HG03354 (cell line): ENCODE measurements at regions not wholly inside any gene's neighbourhood (a gene's known extent, or its start where the extent isn't known, plus 50 kb on each side); places are given as distances from the start of the nearest gene placed in this dataset.

Experiments used
- ATAC-seq: cut with Tn5 transposase; IDR thresholded peaks from one replicate; pipeline ENCODE4 v1.9.1; 2021; ENCODE audit warnings: mild to moderate bottlenecking; ENCODE audit not compliant: unreplicated experiment, poor library complexity, severe bottlenecking

DNA sequence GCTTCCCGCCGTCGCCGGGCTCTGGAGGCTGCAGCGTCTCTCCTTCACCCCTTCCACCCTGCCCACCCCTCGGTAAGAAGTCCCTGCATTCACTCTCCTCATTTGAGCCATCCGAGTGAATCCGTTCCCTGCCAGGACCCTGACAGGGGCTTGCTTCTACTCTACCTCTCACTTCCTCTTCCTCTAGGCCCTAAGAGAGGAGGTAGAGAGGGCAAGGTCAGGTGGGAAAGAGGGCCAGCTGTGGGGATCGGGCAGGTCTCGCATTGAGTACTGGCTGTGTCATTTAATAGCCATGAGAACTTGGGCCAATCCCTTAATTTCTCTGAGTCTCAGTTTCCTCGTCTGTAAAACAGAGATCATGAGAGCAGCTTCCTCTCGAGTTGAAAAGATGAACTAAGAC is 283.6 kb downstream of the UACA start:
- peak; percentile 35 for ATAC-seq

GRCh38 chr15:70479056-70479455 is 284.3 kb downstream of the UACA start:
- no peak for ATAC-seq

- ATAC-seq: peak; percentile 54
Measured at GRCh38 chr15:70478251-70478990, 284.9 kb downstream of the UACA start.

DNA sequence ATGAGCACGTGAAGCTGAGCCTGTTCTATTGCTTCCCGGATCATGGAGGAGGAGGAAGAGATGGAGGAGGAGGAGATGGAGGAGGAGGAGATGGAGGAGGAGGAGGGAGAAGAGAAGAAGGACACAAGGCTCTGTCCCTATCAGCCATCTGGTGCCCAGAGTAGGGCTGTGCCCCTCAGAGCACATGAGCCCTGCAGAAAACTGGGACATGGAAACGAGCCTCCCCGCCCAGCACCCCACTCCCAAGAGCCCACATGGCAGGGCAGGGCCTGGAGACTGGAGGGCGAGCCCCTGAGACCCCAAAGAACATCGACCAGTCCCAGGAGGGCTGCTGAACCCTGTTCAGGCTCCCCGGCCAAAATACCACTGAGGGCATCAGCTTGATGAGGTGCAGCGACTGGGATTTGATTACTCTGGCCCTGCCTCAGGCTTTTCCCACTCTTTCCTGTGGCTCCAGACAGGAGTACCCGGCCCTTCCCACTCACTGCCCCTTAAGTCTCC is 285.6 kb downstream of the UACA start:
- ATAC-seq: no peak

GRCh38 chr15:70476441-70476840 is 286.9 kb downstream of the UACA start:
- no peak for ATAC-seq

DNA sequence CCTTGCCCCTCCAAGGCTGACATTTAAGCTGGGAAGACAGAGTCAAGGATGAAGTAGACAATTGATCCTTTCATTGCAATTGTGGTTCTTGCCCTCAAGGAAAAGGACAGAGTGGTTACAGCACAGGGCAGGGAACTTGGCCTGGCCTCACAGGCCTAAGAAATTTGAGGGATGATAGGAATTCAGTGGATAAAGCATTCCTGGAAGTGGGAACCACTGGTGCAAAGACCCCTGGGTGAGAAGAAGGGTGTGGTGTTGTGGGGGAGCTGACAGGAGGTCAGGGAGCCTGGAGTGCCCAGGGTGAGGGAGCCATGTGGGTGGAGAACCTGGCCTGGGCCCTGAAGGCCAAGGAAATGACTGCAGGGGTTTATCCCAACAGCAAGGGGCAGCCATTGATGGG is 287.4 kb downstream of the UACA start:
- ATAC-seq: no peak

GRCh38 chr15:70475407-70475781 is 288.0 kb downstream of the UACA start:
- ATAC-seq: no peak

DNA sequence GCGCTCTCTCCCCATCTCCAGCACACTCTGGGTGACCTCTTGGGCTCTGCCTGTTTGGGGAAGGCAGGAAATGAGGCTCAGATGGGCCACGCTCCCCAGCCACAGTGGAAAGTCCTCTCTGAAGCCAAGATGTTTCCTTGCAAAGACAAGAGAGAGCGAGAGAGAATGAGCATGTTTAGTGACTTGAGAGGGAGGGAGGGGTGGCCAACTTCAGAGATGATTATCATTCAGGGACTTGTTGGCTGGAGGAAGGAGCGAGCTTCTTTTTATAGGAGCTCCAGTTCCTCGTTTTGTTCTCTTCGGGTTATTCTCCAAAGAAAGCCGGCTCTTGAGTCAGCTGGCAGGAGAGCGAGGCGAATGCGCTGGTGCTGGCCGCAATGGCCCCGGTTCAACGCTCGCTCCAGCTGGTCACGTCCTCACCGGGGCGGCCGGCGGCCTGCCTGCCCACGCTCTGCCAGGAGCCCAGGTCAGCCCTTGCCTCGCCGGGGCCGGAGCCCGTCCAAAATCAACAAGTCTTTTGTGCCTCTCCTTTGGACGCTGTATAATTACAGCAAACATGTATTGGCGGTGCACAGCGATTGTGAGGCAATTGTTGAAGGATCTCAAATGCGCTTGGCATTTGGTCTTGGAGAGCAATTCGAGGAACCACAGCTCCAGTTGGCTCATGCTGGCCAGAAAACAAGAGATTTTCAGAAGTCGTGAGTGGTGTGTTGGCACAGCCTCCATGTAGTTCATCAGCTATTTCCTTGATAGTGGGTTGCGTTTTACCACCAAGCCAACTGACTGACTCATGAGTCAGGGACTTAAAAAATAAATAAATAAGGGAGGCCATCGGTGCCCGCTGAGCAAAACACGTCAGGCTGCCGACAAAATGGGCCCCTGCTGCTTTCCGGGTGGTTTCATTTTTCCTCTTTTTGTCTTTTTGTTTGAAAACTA is 288.6 kb downstream of the UACA start:
- no peak for ATAC-seq

- ATAC-seq: no peak
Measured at GRCh38 chr15:70473581-70474370, 289.6 kb downstream of the UACA start.

- no peak for ATAC-seq
Measured at GRCh38 chr15:70471517-70471916, 291.8 kb downstream of the UACA start.

- no peak for ATAC-seq
Measured at GRCh38 chr15:70470556-70471191, 292.7 kb downstream of the UACA start.

DNA sequence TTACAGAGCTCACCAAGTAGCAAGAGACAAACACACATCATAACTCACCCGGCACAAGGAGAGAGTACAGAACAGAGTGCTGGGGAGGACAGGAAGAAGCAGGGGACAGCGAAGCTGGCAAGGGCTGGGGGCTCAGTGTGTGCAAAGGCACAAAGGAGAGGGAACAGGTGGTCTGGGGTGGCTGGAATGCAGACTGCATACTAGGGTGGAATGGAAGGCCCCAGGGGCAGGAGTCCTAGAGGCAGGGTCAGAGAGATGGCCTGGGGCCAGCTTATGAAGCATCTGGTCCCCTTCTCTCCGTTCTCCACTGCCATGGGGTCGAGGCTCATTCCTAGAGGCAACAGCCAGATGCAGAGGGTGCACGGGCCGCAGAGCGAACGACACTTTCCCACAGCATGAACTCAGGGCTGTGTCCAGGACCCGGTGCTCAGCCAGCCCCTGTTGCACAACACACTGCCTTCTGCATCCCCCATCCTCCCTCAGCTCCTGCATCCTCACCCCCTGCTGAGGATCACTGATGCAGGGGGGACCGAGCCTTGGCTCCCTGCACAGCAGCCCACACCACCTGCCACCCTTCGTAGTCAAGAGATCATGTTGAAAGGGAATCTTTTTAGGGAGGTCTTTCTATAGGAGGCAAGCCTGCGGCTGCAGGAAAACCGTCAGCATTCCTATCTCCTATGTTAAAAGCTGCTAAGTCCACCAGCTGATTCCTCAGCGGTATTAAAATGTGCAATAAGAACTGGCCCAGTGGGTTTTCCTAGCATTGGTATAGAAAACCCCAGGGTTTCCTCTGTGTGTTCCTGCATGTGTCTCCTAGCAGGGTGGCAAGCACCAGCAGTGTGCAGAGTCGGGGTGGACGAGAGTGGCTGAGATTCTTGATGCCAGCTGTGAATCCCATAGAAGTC is 293.5 kb downstream of the UACA start:
- no peak for ATAC-seq

GRCh38 chr15:70469182-70469581 is 294.2 kb downstream of the UACA start:
- no peak for ATAC-seq

DNA sequence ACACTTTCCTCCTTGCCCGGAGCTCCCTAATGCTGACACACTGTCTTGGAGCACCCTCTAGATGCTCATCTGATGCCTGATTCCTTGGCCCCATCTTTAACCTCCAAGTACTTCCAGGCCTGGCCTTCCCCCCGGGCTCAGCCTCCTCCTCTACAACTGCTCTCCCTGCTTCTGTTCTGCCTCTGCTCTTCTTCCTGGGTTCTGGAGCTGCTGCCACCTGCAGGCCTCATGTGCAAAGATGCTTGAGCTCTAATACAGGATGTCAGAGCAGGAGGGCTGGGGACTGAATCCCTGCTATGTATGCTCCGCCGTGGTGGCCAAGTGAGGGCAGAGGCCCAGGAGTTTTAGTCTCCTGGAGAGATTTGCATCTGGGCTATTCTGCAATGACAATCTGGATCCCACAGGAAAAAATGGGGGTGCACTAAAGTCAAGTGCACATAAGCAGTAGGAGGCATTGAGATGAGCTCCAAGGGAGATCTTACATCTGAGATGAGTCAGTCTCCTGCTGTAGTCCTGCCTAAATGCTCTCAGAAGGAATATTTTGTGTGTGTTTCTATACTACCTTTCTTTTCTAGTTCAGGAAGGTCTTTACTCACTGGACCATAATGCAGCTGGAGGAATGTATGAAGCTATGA is 296.3 kb downstream of the UACA start:
- no peak for ATAC-seq

GRCh38 chr15:70466305-70466704 is 297.1 kb downstream of the UACA start:
- no peak for ATAC-seq

GRCh38 chr15:70465812-70466211 is 297.5 kb downstream of the UACA start:
- ATAC-seq: no peak

- ATAC-seq: peak; percentile 31
Measured at GRCh38 chr15:70463453-70463834, 299.9 kb downstream of the UACA start.

GRCh38 chr15:70461992-70462391 is 301.4 kb downstream of the UACA start:
- ATAC-seq: no peak
